Mucosa of descending colon (tissue), 3 donors: ENCODE measurements at regions not wholly inside any gene's neighbourhood (a gene's known extent, or its start where the extent isn't known, plus 50 kb on each side); places are given as distances from the start of the nearest gene placed in this dataset.

Source experiments
- ATAC-seq: fragments of 200-7000 bp; cut with Tn5 transposase; one replicate; pipeline ENCODE4 v1.9.1; 2020; ENCODE audit warnings: mild to moderate bottlenecking, moderate library complexity
- DNase-seq, 3 donors: peaks; one replicate each; pipeline ENCODE4 v3.0.0-alpha.2; 2020
- H3K36me3 ChIP-seq: fragments of 200-600 bp; one replicate; pipeline ENCODE4 v1.8.0; 2021; ENCODE audit warnings: low read depth, mild to moderate bottlenecking
- H3K4me1 ChIP-seq: fragments of 200-600 bp; one replicate; pipeline ENCODE4 v1.8.0; 2021; ENCODE audit warnings: low read depth, mild to moderate bottlenecking
- H3K4me3 ChIP-seq: fragments of 200-600 bp; one replicate; pipeline ENCODE4 v1.8.0; 2021; ENCODE audit warnings: mild to moderate bottlenecking
- H3K9me3 ChIP-seq: fragments of 200-600 bp; one replicate; pipeline ENCODE4 v1.8.0; 2021; ENCODE audit warnings: mild to moderate bottlenecking
- intact Hi-C, 2 donors: fragments of 100-400 bp; cut with DNase I in 1 of 2; cut with micrococcal nuclease in 1 of 2; formaldehyde crosslinking; loops; one replicate each; pipeline versions ENCODE4 v1.11.0 to v1.11.1; 2022; cut with DNase I, micrococcal nuclease
- TF ChIP-seq, protein P1 (sequence below): fragments of 200-600 bp; IDR thresholded peaks from one replicate; pipeline ENCODE4 v1.8.0; 2022; ENCODE audit warnings: antibody characterized with exemption, mild to moderate bottlenecking
- donor health status: DM: no; HTN: no; CAD: no; lungs with moderate emphysema.
- donor health status: DM: no; HTN: no; CAD: no.
- donor health status: DM: no; HTN: yes; CAD: no.

DNA sequence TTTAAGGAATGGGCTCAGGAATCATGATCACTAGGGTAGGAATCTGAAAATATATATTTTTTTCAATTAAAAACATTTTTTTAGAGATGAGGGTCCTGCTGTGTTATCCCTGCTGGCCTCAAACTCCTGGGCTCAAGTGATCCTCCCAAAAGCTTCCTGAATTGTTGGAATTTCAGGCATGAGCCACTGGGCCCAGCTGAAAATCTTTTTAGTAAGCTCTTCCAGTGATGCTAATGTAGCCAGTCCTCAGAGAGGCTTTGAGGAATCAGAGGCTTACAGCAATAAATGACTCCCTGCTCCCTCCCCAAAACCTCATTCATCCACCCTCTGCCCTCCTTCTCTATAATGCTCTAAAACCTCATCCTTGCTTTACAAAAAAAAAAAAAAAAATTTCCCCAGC, 129.5 kb downstream of the ZIC3 start:
- no peak for ATAC-seq
- H3K4me1 ChIP-seq: no peaks in the 10 kb centered on the region
- intact Hi-C loops: no loop called here
- H3K4me3 ChIP-seq: no peak overlapping the region
- no peaks in the 10 kb centered on the region for H3K9me3 ChIP-seq
- no peak for DNase-seq
- TF ChIP-seq, protein P1, sequence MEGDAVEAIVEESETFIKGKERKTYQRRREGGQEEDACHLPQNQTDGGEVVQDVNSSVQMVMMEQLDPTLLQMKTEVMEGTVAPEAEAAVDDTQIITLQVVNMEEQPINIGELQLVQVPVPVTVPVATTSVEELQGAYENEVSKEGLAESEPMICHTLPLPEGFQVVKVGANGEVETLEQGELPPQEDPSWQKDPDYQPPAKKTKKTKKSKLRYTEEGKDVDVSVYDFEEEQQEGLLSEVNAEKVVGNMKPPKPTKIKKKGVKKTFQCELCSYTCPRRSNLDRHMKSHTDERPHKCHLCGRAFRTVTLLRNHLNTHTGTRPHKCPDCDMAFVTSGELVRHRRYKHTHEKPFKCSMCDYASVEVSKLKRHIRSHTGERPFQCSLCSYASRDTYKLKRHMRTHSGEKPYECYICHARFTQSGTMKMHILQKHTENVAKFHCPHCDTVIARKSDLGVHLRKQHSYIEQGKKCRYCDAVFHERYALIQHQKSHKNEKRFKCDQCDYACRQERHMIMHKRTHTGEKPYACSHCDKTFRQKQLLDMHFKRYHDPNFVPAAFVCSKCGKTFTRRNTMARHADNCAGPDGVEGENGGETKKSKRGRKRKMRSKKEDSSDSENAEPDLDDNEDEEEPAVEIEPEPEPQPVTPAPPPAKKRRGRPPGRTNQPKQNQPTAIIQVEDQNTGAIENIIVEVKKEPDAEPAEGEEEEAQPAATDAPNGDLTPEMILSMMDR: no peak
- H3K36me3 ChIP-seq: no peaks in the 10 kb centered on the region

DNA sequence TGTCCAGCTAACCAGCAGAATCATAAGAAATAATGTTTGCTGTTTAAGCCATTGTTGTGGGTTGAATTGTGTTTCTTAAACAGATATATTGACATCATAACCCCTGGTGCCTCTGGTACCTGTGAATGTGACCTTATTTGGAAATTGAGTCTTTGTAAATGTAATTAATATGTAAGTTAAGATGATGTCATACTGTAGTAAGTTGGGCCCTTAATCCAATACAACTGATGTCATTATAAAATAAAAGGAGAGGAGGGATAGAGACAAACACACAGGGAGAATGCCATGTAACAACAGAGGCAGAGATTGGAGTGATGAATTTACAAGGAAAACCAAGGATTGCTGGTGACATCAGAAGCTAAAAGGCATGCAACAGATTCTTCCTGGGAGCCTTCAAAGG, 141.4 kb downstream of the ZIC3 start:
- Histone ChIP-seq H3K4me1 (no peaks in the 10 kb centered on the region), H3K36me3 (no peaks in the 10 kb centered on the region), H3K4me3 (no peak overlapping the region), H3K9me3 (peaks cover 3% of the 10 kb centered on the region)
- TF ChIP-seq, protein P1: no peak
- DNase-seq (no peak), ATAC-seq (no peak)
- intact Hi-C loops: no loop called here

DNA sequence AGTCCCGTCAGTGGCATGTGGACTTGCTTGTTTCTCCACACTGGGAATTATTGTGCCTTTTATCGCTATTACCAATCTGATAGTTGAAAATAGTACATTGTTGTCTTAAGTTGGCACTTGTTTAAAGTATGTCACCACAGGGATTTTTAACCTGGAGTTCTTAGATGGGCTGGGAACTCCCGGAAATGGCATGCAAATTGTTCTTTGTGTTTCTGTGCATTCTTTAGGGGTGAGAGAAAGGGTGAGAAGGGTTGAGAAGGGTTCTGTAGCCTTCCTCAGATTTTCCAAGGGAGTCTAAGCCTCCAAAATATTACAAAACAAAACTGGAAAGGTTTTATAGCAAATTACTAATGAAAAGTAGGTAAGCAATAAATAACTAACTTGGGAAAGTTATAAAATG, 176.9 kb downstream of the ZIC3 start:
- Histone ChIP-seq H3K9me3 (no peaks in the 10 kb centered on the region), H3K4me1 (no peaks in the 10 kb centered on the region), H3K4me3 (no peak overlapping the region), H3K36me3 (no peaks in the 10 kb centered on the region)
- TF ChIP-seq, protein P1: no peak
- ATAC-seq (no peak), DNase-seq (no peak)
- intact Hi-C loops: no loop called here

DNA sequence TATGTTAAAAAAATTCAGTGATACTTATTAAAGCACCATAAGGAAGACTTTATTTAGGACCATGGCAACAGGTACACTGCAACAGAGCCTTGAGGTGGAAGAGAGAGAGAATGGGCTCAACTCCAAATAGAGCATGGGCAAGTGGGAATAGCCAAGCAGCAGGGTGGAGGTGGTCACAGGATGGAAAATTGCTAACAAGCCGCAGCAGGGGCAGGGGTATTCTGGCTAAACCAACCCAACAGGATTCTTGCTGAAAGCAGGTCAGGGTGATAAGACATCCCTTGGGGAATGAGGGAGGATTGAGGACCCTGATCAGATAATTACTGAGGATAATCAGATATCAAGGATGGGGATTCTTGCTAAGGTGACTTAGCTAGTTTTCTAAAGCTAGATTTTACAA, 177.5 kb downstream of the ZIC3 start:
- no peaks in the 10 kb centered on the region for H3K4me1 ChIP-seq

DNA sequence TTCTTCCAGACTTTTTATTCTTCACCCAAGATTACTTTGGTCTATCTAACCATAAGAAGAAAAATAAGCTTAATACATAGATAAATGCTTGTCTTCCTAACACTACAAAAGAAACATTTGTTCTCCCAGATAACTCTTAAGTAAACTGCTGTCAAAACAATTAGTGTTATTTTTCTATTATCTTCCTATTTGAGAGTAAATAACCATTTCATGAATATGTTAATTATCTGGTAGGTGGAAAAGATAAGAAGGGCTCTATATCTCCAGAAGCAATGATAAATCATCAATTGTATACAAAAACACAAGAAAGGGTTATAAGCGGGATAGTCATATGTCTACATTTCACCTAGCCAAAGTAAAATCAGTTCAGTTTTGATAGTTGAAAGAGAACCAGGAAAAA, 180.4 kb downstream of the ZIC3 start:
- Histone ChIP-seq H3K36me3 (no peaks in the 10 kb centered on the region), H3K4me3 (no peak overlapping the region), H3K9me3 (no peaks in the 10 kb centered on the region), H3K4me1 (no peaks in the 10 kb centered on the region)
- no peak for ATAC-seq
- DNase-seq: no peak
- intact Hi-C loops: no loop called here
- TF ChIP-seq, protein P1: no peak

More for the DNA sequence above, 177.5 kb downstream of the ZIC3 start:
- Histone ChIP-seq H3K9me3 (no peaks in the 10 kb centered on the region), H3K36me3 (no peaks in the 10 kb centered on the region), H3K4me3 (no peak overlapping the region)
- DNase-seq (no peak), ATAC-seq (no peak)
- intact Hi-C loops: no loop called here
- TF ChIP-seq, protein P1: no peak
